Parathyroid adenoma (tissue), 2 donors: ENCODE measurements at regions not wholly inside any gene's neighbourhood (a gene's known extent, or its start where the extent isn't known, plus 50 kb on each side); places are given as distances from the start of the nearest gene placed in this dataset.

Experiments
- H2AFZ ChIP-seq: fragments of 300-600 bp; sonication (generic); one replicate; pipeline ENCODE4 v1.7.0; 2017; ENCODE audit warnings: antibody characterized with exemption, mild to moderate bottlenecking
- H3K27ac ChIP-seq: fragments of 300-600 bp; sonication (generic); one replicate; pipeline ENCODE4 v1.7.0; 2017
- H3K27me3 ChIP-seq: fragments of 300-600 bp; sonication (generic); one replicate; pipeline ENCODE4 v1.7.0; 2017; ENCODE audit warnings: low read length; ENCODE audit not compliant: control insufficient read depth, insufficient read depth
- H3K36me3 ChIP-seq: fragments of 300-600 bp; sonication (generic); one replicate; pipeline ENCODE4 v1.7.0; 2017; ENCODE audit warnings: low read length; ENCODE audit not compliant: control insufficient read depth, insufficient read depth
- H3K4me1 ChIP-seq: fragments of 300-600 bp; sonication (generic); one replicate; pipeline ENCODE4 v1.7.0; 2017; ENCODE audit warnings: control low read depth
- H3K4me2 ChIP-seq: fragments of 300-600 bp; sonication (generic); one replicate; pipeline ENCODE4 v1.7.0; 2017; ENCODE audit warnings: low read length
- H3K4me3 ChIP-seq: fragments of 300-600 bp; sonication (generic); one replicate; pipeline ENCODE4 v1.7.0; 2017; ENCODE audit warnings: low read depth, low read length
- H3K79me2 ChIP-seq: fragments of 300-600 bp; sonication (generic); one replicate; pipeline ENCODE4 v1.7.0; 2017; ENCODE audit warnings: control low read depth
- H3K9ac ChIP-seq: fragments of 300-600 bp; sonication (generic); one replicate; pipeline ENCODE4 v1.7.0; 2017; ENCODE audit warnings: mild to moderate bottlenecking
- H3K9me3 ChIP-seq: fragments of 300-600 bp; sonication (generic); one replicate; pipeline ENCODE4 v1.7.0; 2017; ENCODE audit warnings: low read length; ENCODE audit not compliant: control insufficient read depth
- TF ChIP-seq, protein P1 (sequence below): fragments of 300-600 bp; sonication (generic); IDR thresholded peaks from one replicate; pipeline ENCODE4 v1.7.0; 2017; ENCODE audit warnings: antibody characterized with exemption, mild to moderate bottlenecking
- donor health status: primary hyperparathyroidism.

DNA sequence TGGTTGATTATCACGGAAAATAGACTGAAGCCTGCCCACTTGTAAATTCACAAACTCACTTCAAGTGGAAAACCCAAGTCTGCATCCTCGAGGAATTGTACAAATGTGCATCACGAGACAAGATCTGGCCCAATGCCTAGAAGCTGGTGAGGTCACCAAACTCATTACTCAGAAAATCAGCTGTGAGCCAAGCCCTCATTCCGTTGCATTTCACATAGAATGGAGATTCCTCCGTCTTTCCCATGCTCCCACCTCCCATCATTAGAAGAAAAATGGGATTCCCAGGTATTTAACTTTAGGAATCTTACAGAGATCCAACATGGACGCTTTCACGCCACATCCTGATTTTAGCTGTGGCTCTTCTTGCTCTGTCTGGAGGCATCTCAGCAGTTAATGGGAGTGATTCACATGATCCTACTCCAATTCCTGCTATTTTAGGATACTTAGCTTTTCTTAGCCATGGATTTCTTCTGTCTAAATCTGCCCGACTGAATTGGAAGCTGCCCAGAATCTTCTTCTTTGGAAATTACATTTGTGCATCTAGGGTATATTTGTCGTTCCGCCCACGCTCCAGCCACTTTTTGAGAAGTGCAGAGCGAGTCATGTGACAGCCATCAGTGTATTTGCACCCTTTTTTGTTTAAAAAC is 68.7 kb upstream of the STMND1 start:
- H3K9ac ChIP-seq = no peak overlapping the region

DNA sequence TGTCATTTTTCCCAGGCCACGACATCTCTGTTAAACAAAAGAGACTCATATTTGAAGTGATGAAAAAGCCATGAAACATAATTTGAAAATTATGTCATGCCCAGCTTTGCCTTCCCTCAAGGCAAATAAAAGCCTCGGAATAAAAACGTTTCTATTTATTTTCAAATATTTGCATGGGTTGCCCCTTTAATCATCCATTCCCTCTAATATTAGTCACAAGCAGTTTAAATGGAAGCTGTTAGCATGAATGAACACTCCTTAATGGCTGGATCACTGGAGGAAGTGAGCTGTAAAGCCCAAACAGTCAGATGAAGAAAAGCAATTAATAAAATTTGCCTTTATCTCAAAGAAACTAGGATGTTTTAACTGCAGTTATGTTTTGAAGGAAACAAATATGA is 69.3 kb upstream of the STMND1 start:
- TF ChIP-seq, protein P1, sequence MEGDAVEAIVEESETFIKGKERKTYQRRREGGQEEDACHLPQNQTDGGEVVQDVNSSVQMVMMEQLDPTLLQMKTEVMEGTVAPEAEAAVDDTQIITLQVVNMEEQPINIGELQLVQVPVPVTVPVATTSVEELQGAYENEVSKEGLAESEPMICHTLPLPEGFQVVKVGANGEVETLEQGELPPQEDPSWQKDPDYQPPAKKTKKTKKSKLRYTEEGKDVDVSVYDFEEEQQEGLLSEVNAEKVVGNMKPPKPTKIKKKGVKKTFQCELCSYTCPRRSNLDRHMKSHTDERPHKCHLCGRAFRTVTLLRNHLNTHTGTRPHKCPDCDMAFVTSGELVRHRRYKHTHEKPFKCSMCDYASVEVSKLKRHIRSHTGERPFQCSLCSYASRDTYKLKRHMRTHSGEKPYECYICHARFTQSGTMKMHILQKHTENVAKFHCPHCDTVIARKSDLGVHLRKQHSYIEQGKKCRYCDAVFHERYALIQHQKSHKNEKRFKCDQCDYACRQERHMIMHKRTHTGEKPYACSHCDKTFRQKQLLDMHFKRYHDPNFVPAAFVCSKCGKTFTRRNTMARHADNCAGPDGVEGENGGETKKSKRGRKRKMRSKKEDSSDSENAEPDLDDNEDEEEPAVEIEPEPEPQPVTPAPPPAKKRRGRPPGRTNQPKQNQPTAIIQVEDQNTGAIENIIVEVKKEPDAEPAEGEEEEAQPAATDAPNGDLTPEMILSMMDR = no peak
- H3K9ac ChIP-seq = no peak overlapping the region
- H3K79me2 ChIP-seq = no peaks in the 10 kb centered on the region
- no peak overlapping the region for H3K27ac ChIP-seq
- no peak overlapping the region for H2AFZ ChIP-seq
- no peaks in the 10 kb centered on the region for H3K36me3 ChIP-seq
- no peaks in the 10 kb centered on the region for H3K9me3 ChIP-seq
- H3K27me3 ChIP-seq = no peaks in the 10 kb centered on the region
- H3K4me3 ChIP-seq = no peak overlapping the region
- no peaks in the 10 kb centered on the region for H3K4me1 ChIP-seq
- no peak overlapping the region for H3K4me2 ChIP-seq

More for the DNA sequence above, 68.7 kb upstream of the STMND1 start:
- H2AFZ ChIP-seq = no peak overlapping the region
- no peak overlapping the region for H3K4me2 ChIP-seq
- no peaks in the 10 kb centered on the region for H3K36me3 ChIP-seq
- no peaks in the 10 kb centered on the region for H3K79me2 ChIP-seq
- TF ChIP-seq, protein P1 = no peak
- H3K27ac ChIP-seq = no peak overlapping the region
- H3K4me3 ChIP-seq = no peak overlapping the region
- no peaks in the 10 kb centered on the region for H3K4me1 ChIP-seq
- H3K9me3 ChIP-seq = no peaks in the 10 kb centered on the region
- no peaks in the 10 kb centered on the region for H3K27me3 ChIP-seq

DNA sequence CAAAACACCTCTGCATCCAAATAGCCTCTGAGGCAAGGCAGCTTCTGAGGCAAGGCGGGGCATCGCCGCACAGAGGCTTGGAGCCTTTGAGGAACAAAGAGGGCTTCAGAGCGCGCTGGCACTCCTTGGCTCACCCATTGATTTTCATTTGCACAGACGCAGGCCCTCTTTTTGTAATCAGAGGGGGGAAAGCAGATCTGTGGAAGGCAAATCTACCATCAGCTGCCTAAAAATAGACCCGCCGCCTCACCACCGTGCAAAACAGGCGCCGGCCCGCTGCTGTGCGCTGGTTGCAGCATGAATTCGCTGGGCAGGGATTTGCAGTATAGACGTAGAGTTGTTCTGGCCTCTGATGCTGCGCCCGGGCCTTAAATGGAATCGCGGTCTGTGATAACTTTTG is 69.9 kb upstream of the STMND1 start:
- TF ChIP-seq, protein P1 = no peak
- H3K4me3 ChIP-seq = no peak overlapping the region
- no peak overlapping the region for H3K27ac ChIP-seq
- no peaks in the 10 kb centered on the region for H3K36me3 ChIP-seq
- H2AFZ ChIP-seq = no peak overlapping the region
- H3K4me1 ChIP-seq = no peaks in the 10 kb centered on the region
- H3K4me2 ChIP-seq = no peak overlapping the region
- no peaks in the 10 kb centered on the region for H3K9me3 ChIP-seq
- H3K79me2 ChIP-seq = no peaks in the 10 kb centered on the region
- no peaks in the 10 kb centered on the region for H3K27me3 ChIP-seq
- H3K9ac ChIP-seq = no peak overlapping the region

DNA sequence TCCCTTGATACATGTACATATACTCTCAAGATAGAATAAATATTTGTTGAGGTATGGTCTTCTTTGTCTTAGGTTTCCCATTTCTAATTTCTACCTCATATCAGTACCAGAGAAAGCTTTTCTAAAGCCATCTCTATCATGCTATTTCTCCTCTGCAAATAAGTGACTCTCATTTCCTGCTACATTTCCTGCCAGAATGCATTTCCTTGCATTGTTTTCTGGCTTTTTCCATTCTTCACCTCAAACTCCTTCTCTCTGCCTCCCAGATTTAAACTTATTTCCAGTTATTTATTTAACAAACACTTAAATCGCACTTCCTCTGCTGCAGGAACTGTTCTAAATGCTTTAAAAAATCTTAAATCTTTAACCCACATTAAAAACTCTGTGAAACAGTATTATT is 74.4 kb upstream of the STMND1 start:
- Histone ChIP-seq H2AFZ (no peak overlapping the region), H3K36me3 (no peaks in the 10 kb centered on the region), H3K27me3 (no peaks in the 10 kb centered on the region), H3K4me2 (no peak overlapping the region), H3K27ac (no peak overlapping the region), H3K4me1 (no peaks in the 10 kb centered on the region), H3K79me2 (no peaks in the 10 kb centered on the region), H3K9me3 (no peaks in the 10 kb centered on the region), H3K4me3 (no peak overlapping the region), H3K9ac (no peak overlapping the region)
- TF ChIP-seq, protein P1 = no peak

DNA sequence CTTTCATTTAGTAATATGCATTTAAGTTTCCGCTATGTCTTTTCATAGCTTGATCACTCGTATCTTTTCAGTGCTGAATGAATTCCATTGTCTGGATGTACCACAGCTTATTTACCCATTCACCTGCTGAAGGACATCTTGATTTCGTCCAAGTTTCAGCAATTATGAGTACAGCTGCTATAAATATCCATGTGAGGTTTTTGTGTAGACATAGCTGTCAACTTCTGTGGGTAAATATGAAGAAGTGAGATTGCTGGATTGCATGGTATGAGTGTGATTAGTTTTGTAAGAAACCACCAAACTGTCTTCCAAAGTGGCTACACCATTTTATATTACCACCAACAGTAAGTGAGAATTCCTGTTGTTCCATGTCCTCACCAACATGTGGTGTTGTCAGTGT is 79.2 kb upstream of the STMND1 start:
- TF ChIP-seq, protein P1 = no peak
- Histone ChIP-seq H3K36me3 (no peaks in the 10 kb centered on the region), H3K9ac (no peak overlapping the region)

More for the DNA sequence above, 79.2 kb upstream of the STMND1 start:
- H2AFZ ChIP-seq = no peak overlapping the region
- no peaks in the 10 kb centered on the region for H3K9me3 ChIP-seq
- no peak overlapping the region for H3K27ac ChIP-seq
- no peaks in the 10 kb centered on the region for H3K27me3 ChIP-seq
- H3K79me2 ChIP-seq = no peaks in the 10 kb centered on the region
- no peak overlapping the region for H3K4me2 ChIP-seq
- no peaks in the 10 kb centered on the region for H3K4me1 ChIP-seq
- no peak overlapping the region for H3K4me3 ChIP-seq
